Osteoblast (primary cell): ENCODE measurements at regions not wholly inside any gene's neighbourhood (a gene's known extent, or its start where the extent isn't known, plus 50 kb on each side); places are given as distances from the start of the nearest gene placed in this dataset.
A peak's percentile ranks its signal among the peaks of the same experiment; 100 is the strongest.

ENCODE experiments used
- DNase-seq: peaks from one replicate; pipeline ENCODE4 v3.0.0; 2011; ENCODE audit warnings: low spot score, mixed read lengths; ENCODE audit not compliant: insufficient read length; ENCODE audit errors: missing footprints
- H2AFZ ChIP-seq: 2 replicates; pipeline ENCODE4 v1.6.0; 2011; ENCODE audit warnings: mild to moderate bottlenecking, low read length
- H3K27ac ChIP-seq: 2 replicates; pipeline ENCODE4 v1.5.1; 2011; ENCODE audit warnings: mild to moderate bottlenecking, low read depth, low read length, moderate library complexity
- H3K27me3 ChIP-seq: 2 replicates; pipeline ENCODE4 v1.6.0; 2012; ENCODE audit warnings: mild to moderate bottlenecking, control low read depth, inconsistent platforms, low read length, moderate library complexity; ENCODE audit not compliant: insufficient read depth
- H3K36me3 ChIP-seq: 2 replicates; pipeline ENCODE4 v1.5.1; 2011; ENCODE audit warnings: mild to moderate bottlenecking, low read length, control low read depth, moderate library complexity; ENCODE audit not compliant: insufficient read depth
- H3K4me1 ChIP-seq: 2 replicates; pipeline ENCODE4 v1.5.1; 2011; ENCODE audit warnings: mild to moderate bottlenecking, low read length, control low read depth, moderate library complexity; ENCODE audit not compliant: insufficient read depth
- H3K4me2 ChIP-seq: 2 replicates; pipeline ENCODE4 v1.6.0; 2011; ENCODE audit warnings: mild to moderate bottlenecking, low read length; ENCODE audit not compliant: insufficient read depth
- H3K4me3 ChIP-seq: fragments of 200-600 bp; sonication (generic); 3 replicates; pipeline ENCODE4 v1.5.1; 2012; ENCODE audit warnings: mild to moderate bottlenecking, low read length, inconsistent platforms; ENCODE audit not compliant: insufficient read depth
- H3K79me2 ChIP-seq: 2 replicates; pipeline ENCODE4 v1.6.0; 2012; ENCODE audit warnings: mild to moderate bottlenecking, low read length, control low read depth, inconsistent platforms; ENCODE audit not compliant: insufficient read depth
- H3K9me3 ChIP-seq: 2 replicates; pipeline ENCODE4 v1.5.1; 2011; ENCODE audit warnings: low read depth, low read length, control low read depth
- H4K20me1 ChIP-seq: 2 replicates; pipeline ENCODE4 v1.6.0; 2012; ENCODE audit warnings: mild to moderate bottlenecking, low read length, control low read depth; ENCODE audit not compliant: insufficient read depth
- CTCF ChIP-seq: IDR thresholded peaks from 2 replicates; pipeline ENCODE4 v1.5.1; 2011; ENCODE audit warnings: mild to moderate bottlenecking, low read depth, low read length, moderate library complexity; ENCODE audit errors: extremely low read depth

- no peaks in the 10 kb centered on the region for H3K79me2 ChIP-seq
- no peak overlapping the region for H3K27ac ChIP-seq
- H3K27me3 ChIP-seq = peaks cover 4% of the 10 kb centered on the region
- no peaks in the 10 kb centered on the region for H3K9me3 ChIP-seq
- no peak overlapping the region for H3K4me3 ChIP-seq
- no peak for DNase-seq
- H3K4me2 ChIP-seq = no peak overlapping the region
- no peak overlapping the region for H2AFZ ChIP-seq
- TF ChIP-seq CTCF = no peak
- no peaks in the 10 kb centered on the region for H4K20me1 ChIP-seq
- H3K36me3 ChIP-seq = no peaks in the 10 kb centered on the region
- peaks cover 4% of the 10 kb centered on the region for H3K4me1 ChIP-seq
These were observed 353.3 kb upstream of the CLINT1 start for GRCh38 chr5:158212237-158212636.

DNA sequence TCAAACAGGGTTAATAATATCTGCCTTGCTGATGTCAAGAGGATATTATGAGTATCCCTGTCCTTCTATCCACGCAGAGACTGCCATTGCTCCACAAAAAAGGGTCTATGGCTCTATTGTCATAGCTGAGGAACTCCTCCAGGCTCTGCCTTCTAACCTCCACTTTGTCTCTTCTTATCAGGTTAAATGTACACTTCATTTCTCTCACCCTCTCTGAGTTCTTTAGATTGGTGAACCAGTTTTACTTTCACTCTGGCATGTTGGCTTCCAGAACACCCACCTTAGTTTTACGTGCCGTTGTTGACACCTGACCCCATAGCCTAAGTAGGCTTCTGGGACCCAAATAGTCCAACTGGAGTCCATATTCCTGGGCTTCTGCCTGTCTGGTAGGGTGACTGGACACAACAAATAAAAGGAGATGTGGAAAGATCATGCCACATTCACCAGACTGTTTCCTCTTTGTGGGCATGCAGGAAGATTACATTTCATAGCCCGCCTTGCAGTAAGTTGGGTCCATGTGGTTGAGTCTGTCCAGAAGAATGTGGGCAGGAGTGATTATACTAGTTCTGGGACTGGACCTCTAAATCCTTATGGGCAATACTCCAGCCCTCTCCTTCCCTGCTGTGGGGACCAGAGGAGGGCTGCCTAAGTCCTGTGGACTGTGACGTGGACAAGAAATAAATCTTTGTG lies 350.4 kb upstream of the CLINT1 start:
- H3K36me3 ChIP-seq = no peaks in the 10 kb centered on the region

DNA sequence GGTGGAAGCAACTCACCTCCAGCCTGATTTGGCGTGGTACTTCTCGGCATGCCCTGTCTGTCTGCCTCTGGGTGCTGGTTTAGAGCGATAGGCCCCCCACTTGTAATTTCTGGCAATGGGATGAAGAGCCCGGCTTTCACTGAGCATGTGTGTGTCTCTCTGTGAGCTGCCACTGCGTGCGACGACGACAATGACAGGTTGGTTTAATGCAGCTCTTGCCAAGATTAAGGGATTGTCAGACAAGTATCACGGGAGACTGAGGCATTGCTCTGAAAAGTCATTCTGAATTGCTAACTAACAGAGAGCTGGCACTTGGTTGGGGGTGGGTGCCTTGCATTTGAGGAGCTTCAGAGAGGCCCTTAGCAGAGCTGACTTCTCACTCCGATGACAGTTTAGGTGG lies 348.8 kb upstream of the CLINT1 start:
- no peak for DNase-seq
- Histone ChIP-seq H3K27me3 (peaks cover 4% of the 10 kb centered on the region), H3K4me2 (no peak overlapping the region), H4K20me1 (no peaks in the 10 kb centered on the region), H3K4me3 (no peak overlapping the region), H3K9me3 (no peaks in the 10 kb centered on the region), H2AFZ (no peak overlapping the region), H3K36me3 (no peaks in the 10 kb centered on the region), H3K27ac (no peak overlapping the region), H3K79me2 (no peaks in the 10 kb centered on the region), H3K4me1 (peaks cover 4% of the 10 kb centered on the region)
- TF ChIP-seq CTCF = no peak

More for the DNA sequence above, 350.4 kb upstream of the CLINT1 start:
- Histone ChIP-seq H4K20me1 (no peaks in the 10 kb centered on the region), H3K4me1 (peaks cover 4% of the 10 kb centered on the region), H3K27ac (no peak overlapping the region), H2AFZ (peak overlapping the region; percentile 51), H3K4me3 (peak overlapping the region; percentile 32), H3K27me3 (peaks cover 4% of the 10 kb centered on the region), H3K4me2 (peak overlapping the region; percentile 42), H3K79me2 (no peaks in the 10 kb centered on the region), H3K9me3 (no peaks in the 10 kb centered on the region)
- TF ChIP-seq CTCF = no peak
- DNase-seq = peak; percentile 21

DNA sequence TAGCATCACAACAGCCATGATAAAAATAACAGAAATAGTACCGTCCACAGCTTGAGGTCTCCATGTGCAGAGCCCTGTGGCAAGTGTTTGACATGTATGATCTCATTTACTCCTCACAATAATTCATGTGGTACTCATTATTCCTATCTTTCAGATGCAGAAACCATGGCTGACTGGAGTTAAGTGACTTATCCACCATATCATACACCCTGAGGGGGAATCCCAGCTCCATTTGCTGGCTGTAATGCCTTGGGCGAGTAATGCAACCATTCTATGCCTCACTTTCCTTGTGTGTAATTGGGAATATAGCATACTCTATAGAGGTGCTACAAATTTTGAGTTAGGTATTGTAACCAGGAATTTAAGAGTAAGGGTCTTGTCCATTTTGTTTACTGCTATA lies 347.0 kb upstream of the CLINT1 start:
- no peak overlapping the region for H2AFZ ChIP-seq
- no peaks in the 10 kb centered on the region for H3K9me3 ChIP-seq
- H3K27me3 ChIP-seq = peaks cover 10% of the 10 kb centered on the region
- no peaks in the 10 kb centered on the region for H3K79me2 ChIP-seq
- H3K4me2 ChIP-seq = no peak overlapping the region
- no peak overlapping the region for H3K4me3 ChIP-seq
- H3K27ac ChIP-seq = no peak overlapping the region
- H4K20me1 ChIP-seq = no peaks in the 10 kb centered on the region
- peaks cover 4% of the 10 kb centered on the region for H3K4me1 ChIP-seq
- no peaks in the 10 kb centered on the region for H3K36me3 ChIP-seq
- peak; percentile 4 for DNase-seq
- no peak for TF ChIP-seq CTCF
